ENCODE measurements at regions not wholly inside any gene's neighbourhood (a gene's known extent, or its start where the extent isn't known, plus 50 kb on each side); places are given as distances from the start of the nearest gene placed in this dataset.
"Not testable (repeated sequence)": the region's sequence is repeated elsewhere in the genome, so short reads cannot be mapped to it uniquely, and the experiment has no call there.

DNA sequence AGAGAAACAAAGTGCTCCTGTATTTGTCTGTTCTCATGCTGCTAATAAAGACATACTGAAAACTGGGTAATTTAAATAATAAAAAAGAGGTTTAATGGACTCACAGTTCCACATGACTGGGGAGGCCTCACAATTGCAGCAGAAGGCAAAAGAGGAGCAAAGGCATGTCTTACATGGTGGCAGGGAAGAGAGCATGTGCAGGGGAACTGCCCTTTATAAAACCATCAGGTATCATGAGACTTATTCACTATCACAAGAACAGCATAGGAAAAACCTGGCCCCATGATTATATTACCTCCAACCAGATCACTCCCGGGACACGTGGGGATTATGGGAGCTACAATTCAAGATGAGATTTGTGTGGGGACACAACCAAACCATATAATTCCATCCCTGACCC lies 514.1 kb upstream of the ADGRB3 start:
- TF ChIP-seq, protein P1, sequence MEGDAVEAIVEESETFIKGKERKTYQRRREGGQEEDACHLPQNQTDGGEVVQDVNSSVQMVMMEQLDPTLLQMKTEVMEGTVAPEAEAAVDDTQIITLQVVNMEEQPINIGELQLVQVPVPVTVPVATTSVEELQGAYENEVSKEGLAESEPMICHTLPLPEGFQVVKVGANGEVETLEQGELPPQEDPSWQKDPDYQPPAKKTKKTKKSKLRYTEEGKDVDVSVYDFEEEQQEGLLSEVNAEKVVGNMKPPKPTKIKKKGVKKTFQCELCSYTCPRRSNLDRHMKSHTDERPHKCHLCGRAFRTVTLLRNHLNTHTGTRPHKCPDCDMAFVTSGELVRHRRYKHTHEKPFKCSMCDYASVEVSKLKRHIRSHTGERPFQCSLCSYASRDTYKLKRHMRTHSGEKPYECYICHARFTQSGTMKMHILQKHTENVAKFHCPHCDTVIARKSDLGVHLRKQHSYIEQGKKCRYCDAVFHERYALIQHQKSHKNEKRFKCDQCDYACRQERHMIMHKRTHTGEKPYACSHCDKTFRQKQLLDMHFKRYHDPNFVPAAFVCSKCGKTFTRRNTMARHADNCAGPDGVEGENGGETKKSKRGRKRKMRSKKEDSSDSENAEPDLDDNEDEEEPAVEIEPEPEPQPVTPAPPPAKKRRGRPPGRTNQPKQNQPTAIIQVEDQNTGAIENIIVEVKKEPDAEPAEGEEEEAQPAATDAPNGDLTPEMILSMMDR (conservative IDR thresholded peaks at IDR 0.05; ENCODE audit: low read depth, low read length), result not testable (repeated sequence)
- not testable (repeated sequence) for TF ChIP-seq EZH2 (IDR thresholded peaks at IDR 0.05; ENCODE audit: borderline replicate concordance, low read depth, low read length, poor library complexity, severe bottlenecking)

Measured in A673 (cell line).